ENCODE measurements at regions not wholly inside any gene's neighbourhood (a gene's known extent, or its start where the extent isn't known, plus 50 kb on each side); places are given as distances from the start of the nearest gene placed in this dataset.
"Not testable (repeated sequence)": the region's sequence is repeated elsewhere in the genome, so short reads cannot be mapped to it uniquely, and the experiment has no call there.

DNA sequence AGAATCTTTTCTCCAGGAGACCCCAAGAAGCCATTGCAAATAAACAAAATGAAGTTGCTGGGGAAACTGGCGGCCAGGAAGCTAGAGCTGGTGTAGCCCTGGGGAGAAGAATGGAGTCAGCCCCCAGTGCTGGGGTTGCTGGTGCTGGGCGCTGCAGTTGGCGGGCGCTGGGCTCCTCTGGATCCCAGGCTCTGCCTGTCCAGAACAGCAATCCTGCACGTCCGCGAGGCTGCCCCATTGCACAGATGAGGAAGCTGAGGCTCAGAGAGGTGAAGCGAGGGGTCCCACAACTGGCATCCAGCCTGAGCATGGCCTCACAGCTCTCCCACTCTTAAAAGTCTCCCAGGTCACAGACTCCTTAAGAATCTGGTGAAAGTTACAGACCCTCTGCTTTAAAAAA is 161.1 kb downstream of the OR4M2 start:
- no peak for DNase-seq

DNA sequence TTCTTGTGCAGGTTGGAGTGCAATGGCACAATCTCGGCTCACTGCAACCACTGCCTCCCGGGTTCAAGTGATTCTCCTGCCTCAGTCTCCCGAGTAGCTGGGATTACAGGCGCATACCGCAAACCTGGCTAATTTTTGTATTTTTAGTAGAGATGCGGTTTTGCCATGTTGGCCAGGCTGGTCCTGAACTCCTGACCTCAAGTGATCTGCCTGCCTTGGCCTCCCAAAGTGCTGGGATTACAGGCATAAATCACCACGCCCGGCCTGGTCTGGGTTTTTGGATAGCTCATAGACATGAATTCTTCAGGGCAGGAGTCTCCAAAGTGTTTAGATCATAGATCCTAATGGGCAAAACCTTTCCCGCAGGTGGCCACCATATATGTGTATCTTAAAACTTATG is 162.0 kb downstream of the OR4M2 start:
- not testable (repeated sequence) for DNase-seq

- DNase-seq: no peak
These were observed 163.3 kb downstream of the OR4M2 start for GRCh38 chr15:22243440-22244130.

DNA sequence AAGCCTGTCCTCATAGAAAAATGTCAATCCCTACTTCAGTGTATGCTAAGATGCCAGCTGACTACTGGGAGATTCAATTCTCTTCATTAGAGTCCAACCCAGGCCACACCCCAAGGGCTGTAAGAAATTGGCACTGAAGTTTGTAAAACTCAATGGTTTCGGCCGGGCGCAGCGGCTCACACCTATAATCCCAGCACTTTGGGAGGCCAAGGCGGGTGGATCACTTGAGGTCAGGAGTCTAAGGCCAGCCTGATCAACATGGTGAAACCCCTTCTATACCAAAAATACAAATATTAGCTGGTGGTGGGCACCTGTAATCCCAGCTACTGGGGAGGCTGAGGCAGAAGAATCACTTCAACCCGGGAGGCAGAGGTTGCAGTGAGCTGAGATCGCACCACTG is 169.2 kb downstream of the OR4M2 start:
- DNase-seq: not testable (repeated sequence)

DNA sequence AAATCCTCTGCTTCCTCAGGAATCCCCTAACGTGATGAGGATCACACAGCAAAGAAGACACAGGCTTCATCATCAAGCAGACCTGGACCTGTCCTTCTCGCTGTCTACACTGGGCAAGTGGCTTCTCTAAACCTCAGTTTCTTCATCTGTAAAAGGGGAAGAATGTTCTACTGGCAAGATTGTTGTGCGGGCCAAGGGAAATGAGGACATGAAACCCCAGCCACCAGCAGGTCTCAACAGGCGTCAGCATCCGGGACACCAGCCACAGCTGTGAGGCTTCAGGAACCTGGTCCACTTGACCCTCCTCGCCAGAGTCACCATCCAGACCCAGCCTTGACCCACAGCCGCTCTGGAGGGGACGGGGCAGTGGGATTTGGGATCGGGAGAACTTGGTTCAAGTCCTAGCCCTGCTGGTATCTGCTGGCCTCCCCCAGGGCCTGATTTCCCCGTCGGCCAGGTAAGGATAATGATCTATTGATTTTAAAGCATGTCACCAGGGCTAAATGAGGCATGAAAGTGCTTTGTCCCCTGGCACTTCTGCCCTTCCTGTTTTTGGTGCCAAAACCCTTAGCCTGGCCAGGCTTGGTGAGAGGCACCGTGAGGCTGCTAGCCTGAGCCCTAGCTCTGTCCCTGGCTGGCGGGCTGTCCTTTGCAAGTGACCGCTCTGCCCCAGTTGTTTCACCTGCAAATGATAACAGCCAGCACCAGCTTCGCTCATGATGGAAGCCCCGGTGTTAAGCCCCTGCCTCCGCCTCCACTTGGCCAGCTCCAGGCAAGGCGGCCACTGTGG is 170.4 kb downstream of the OR4M2 start:
- DNase-seq: not testable (repeated sequence)

DNA sequence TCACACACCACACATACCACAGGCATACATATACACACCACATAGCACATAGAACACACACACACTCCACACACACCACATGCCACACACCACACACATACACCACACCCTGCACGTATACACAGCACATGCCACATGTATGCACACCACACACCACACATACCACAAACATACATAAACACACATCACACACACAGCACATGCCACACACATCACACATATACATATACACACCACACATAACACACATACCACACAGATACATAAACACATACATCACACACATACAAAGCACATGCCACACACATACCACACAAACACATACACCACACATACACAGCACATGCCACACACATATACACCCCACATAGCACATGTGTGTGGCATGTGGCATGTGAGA is 171.1 kb downstream of the OR4M2 start:
- DNase-seq: no peak

GRCh38 chr15:22252047-22252446 is 171.7 kb downstream of the OR4M2 start:
- DNase-seq: not testable (repeated sequence)

DNA sequence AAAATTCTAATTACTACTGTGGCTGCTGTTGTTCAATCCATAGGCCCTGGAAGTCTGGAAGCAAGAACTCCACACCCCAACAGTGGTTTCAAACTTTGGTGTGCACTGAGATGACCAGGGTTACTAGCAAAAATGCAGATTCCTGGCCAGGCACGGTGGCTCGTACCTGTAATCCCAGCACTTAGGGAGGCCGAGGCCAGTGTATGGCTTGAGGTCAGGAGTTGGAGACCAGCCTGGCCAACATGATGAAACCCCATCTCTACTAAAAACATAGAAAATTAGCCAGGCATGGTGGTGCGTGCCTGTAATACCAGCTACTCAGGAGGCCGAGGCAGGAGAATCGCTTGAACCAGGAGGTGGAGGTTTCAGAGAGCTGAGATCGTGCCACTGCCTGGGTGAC is 172.2 kb downstream of the OR4M2 start:
- DNase-seq: not testable (repeated sequence)

DNA sequence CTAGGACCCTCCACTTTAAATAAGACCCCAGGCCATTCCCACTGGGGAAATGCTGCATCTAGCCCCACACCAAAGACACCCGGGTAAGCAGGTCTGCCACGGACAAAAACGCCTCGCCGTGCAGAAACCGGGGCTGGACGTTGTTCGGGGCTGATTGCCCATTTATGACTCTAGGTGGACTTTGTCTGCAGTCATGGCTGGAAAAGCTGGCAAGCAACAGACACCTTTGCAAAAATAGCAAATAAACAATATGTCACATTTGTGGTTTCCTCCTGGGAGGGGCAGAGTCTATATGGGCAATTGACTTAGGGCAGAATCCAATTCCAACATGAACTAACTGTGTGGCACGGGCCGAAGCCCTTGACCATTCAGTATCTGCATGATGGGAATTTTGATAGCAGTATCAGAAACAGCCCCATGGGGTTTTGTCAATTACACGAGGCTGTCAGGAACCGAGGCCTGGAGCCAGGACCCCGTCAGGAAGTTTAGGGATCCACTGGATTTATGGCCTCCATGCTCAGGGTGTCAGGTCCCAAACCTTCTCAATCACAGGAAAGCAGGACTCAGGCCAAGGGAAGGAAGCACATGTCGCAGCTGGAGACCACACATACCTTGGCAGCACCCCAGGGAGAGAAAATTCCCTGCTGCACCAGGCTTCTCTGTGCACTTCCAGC is 172.8 kb downstream of the OR4M2 start:
- not testable (repeated sequence) for DNase-seq

DNA sequence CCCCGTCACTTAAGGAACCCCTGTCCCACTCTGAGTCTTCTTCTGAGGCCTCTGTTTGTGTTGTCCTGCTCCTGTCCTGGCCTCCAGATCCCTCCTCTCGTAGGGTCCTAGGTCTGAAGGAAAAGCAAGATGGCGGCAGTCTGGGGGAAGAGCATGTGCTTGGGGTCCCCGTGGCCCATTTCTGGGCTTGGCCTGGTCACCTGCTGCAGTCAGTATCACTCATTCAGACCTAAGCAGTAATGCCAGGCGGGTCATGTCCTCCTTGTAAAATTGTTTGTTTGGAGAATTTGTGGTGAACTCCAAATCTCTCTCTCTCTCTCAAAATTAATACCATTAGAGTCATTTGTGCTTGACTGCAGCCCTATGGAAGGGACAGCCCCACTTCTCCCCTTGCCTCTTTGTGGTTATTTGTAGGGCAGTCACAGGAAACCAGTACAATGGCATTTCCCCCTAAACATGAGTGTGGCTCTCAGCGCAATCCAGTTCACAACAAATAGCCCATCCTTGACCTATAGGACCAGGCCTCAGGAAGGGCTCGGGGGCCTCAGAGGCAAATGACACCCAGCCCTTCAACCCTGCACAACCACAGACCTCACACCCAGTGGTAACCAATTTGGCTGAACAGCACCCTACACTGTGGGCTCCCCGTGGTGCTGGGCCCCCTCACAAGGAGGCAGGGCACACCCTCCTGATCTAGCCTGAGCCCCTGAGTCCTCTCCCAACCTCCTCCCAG is 173.5 kb downstream of the OR4M2 start:
- DNase-seq: no peak

- DNase-seq: not testable (repeated sequence)
These were observed 174.2 kb downstream of the OR4M2 start for GRCh38 chr15:22254409-22255045.

DNA sequence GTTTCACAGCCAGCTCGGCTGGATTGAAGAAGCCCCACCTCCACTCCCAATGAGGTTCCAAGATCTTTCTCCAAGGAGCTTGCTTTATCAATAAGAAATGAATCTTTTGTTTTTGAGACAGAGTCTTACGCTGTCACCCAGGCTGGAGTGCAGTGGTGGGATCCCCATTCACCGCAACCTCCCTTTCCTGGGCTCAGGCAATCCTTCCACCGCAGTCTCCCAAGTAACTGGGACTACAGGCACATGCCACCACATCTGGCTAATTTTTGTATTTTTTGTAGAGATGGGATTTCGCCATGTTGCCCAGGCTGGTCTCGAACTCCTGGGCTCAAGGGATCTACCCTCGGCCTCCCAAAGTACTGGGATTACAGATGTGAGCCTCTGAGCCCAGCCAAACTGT is 175.3 kb downstream of the OR4M2 start:
- DNase-seq: not testable (repeated sequence)

DNA sequence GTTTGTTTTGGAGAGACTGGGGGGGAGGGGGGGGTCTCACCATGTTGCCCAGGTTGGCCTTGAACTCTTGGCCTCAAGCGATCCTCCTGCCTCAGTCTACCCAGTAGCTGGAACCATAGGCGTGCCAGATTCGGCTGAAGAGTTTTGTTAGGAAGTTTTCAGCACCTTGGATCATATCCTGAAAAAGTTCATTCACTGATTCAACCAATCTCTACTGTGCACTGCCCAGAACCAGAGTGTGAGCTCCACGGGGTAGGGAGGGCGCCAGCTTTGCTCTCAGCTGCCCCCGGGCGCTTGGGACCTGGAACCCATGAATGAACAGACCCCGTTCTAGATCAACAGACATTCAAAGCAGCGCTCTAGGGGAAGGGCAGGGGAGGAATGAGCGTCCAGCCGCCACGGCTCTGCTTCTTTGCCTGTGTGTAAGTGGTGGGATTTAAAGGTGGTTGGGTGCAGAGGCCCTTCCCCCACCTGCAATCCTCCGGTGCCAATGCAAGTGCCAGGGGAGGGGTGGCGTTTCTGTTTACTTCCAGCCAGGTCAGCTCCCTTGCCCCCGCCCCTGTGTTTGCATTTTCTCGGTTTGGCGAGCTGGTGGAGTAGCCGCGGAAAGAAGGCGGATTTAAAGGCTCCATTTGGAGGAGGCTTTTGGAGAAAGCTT is 176.2 kb downstream of the OR4M2 start:
- DNase-seq: not testable (repeated sequence)

DNA sequence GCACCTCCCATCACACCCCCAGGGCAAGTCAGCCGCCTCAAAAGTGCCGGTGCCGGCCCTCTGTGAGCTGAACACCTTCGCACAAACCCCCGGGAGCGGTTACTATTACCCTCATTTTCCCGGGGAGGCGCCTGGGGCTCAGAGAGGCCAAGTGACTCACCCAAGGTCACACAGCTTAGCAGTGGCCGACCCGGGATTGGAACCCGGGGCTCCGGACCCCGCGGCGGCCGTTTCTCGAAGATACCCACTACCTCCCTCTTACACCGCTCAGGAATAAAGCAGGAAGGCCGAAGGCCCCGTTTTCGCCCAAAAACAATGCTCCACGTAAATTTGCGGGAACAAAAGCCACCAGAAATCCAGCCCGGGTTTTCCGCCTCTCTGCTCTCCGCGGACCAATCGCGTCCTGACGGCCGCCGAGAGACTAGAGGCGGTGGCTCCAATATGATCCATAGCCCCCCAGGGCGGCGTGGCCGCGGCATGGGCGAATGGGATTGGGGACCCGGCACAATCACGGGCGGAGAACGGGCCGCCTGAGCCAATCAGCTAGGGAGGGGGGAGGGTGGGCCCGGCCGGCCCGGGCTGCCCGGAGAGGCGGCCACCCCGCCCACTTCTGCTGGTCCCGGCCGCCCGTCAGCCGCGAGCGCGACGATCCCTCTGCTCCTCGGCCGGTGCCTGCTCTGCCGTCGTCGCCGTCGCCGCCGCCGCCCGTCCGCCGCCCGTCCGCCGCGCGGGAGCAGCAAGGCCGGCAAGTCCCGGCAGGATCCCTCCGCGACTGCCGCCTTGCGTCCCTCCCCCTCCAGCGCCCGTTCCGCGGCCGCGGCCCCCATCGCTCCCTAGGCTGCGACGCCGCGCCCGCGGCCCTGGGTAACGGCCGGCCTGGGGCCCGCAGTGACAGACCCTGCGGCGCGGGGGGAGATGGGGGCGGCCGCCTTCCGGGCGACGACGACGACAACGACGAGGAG is 177.0 kb downstream of the OR4M2 start:
- no peak for DNase-seq

GRCh38 chr15:22258009-22258397 is 177.7 kb downstream of the OR4M2 start:
- no peak for DNase-seq

DNA sequence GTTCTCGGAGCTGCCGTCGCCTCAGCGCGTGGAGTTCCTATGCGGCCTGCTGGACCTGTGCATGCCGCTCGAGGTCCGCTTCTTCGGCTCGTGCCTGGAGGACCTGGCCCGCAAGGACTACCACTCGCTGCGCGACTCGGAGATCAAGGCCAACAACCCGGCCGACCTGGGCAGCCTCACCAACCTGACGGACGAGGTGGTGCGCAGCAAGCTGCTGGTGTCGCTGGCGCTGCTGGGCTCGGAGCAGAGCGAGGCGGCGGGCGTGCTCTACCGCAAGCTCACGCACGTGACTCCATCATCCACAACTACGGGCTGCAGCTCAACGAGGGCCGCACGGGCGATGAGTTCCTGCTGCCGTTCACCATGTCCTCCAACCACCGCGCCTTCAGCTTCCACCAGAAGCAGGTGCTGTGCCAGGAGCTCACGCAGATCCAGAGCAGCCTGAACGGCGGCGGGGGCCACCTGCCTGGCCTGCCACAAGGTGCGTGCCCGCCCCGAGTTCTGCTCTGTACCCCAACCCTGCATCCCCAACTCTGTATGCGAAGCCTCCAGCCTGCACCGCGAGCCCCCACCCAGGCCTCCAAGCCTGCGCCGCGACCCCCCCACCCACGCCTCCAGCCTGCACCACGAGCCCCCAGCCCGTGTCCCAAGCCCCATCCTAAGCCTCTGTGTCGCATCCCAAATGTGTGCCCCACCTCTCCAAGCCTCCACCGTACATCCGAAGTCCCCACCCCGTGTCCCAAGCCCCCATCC is 178.2 kb downstream of the OR4M2 start:
- no peak for DNase-seq

DNA sequence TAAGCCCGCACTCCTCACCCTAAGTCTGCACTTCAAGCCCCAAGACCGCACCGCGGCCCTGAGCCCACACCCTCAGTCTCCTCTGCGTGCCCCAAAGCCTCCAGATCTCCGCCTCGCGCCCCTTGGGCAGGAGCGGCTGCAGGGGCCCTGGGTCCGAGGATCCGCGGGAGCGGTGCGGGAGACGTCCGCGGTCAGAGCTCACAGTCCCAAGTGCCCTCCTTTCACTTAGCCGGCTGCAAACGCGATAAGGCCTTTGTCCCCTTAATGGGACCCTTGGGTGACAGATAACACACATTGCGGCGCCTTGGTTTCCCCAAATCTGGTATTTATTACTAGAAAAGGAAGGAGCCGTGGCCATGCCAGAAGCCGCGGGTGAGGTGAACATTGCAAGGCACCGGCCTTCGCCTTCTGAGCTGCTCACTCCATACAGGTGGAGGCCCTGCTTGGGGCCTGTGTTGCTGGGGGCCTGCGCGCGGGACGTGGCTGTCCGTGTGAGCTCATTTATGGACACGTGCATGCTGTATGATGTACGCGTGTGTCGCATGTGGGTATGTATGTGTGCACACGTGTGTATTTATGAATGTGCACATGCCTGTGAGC is 178.9 kb downstream of the OR4M2 start:
- DNase-seq: not testable (repeated sequence)

- DNase-seq: no peak
These were observed 179.6 kb downstream of the OR4M2 start for GRCh38 chr15:22259881-22260421.

GRCh38 chr15:22262613-22263020 is 182.3 kb downstream of the OR4M2 start:
- DNase-seq: peak; percentile 30
